Caco-2 (cell line): ENCODE measurements at regions not wholly inside any gene's neighbourhood (a gene's known extent, or its start where the extent isn't known, plus 50 kb on each side); places are given as distances from the start of the nearest gene placed in this dataset.
"Not testable (repeated sequence)": the region's sequence is repeated elsewhere in the genome, so short reads cannot be mapped to it uniquely, and the experiment has no call there.

ENCODE experiments used
- BruUV-seq: library from RNA; stranded (reverse); fragments of 400-500 nt; replicated peaks from 2 replicates; lab custom pipeline; 2021; lab: Mats Ljungman, UMichigan
- CTCF ChIA-PET: fragments of 300-600 bp; sonication (Branson Sonifier 250); formaldehyde crosslinking; loops from one replicate; lab custom pipeline; 2022; ENCODE audit warnings: antibody characterized with exemption; lab: Charles Lee
- POLR2A ChIA-PET: fragments of 300-600 bp; sonication (Branson Sonifier 250); formaldehyde crosslinking; loops from one replicate; lab custom pipeline; 2022; ENCODE audit warnings: antibody characterized with exemption; lab: Charles Lee
- DNase-seq, 2 experiments: peaks; one replicate each; pipeline versions ENCODE4 v3.0.0 to v3.0.0-alpha.2; 2020 to 2022
- H3K27me3 ChIP-seq: replicated peaks from 2 replicates; pipeline ENCODE4 v1.6.0; 2011; ENCODE audit warnings: low read length; ENCODE audit not compliant: control insufficient read depth, insufficient read depth
- H3K36me3 ChIP-seq: 2 replicates; pipeline ENCODE4 v1.5.1; 2011; ENCODE audit warnings: low read length; ENCODE audit not compliant: control insufficient read depth, insufficient read depth
- H3K4me1 ChIP-seq: fragments of 250-450 bp; sonication (Bioruptor Pico); 2 replicates; pipeline ENCODE4 v1.5.1; 2020; ENCODE audit warnings: mild to moderate bottlenecking
- H3K4me3 ChIP-seq: 2 replicates; pipeline ENCODE4 v1.5.1; 2011; ENCODE audit warnings: low read depth, mild to moderate bottlenecking, control low read depth, low read length
- H3K9me3 ChIP-seq: fragments of 250-450 bp; sonication (Bioruptor Pico); 2 replicates; pipeline ENCODE4 v1.5.1; 2020; ENCODE audit warnings: mild to moderate bottlenecking, moderate library complexity
- H3K27ac Mint-ChIP-seq: one replicate; pipeline ENCODE4 v1.8.0; 2022; ENCODE audit warnings: mixed read lengths; ENCODE audit not compliant: unreplicated experiment
- H3K27me3 Mint-ChIP-seq: one replicate; pipeline ENCODE4 v1.8.0; 2022; ENCODE audit warnings: mixed read lengths; ENCODE audit not compliant: insufficient read depth, unreplicated experiment
- H3K36me3 Mint-ChIP-seq: one replicate; pipeline ENCODE4 v1.8.0; 2022; ENCODE audit warnings: mild to moderate bottlenecking, mixed read lengths; ENCODE audit not compliant: insufficient read depth, unreplicated experiment
- H3K4me1 Mint-ChIP-seq: one replicate; pipeline ENCODE4 v1.8.0; 2022; ENCODE audit warnings: low read depth, mixed read lengths; ENCODE audit not compliant: unreplicated experiment
- H3K4me3 Mint-ChIP-seq: one replicate; pipeline ENCODE4 v1.8.0; 2022; ENCODE audit warnings: mild to moderate bottlenecking, moderate library complexity, mixed read lengths; ENCODE audit not compliant: unreplicated experiment
- H3K9me3 Mint-ChIP-seq: one replicate; pipeline ENCODE4 v1.8.0; 2022; ENCODE audit warnings: mixed read lengths; ENCODE audit not compliant: unreplicated experiment
- CTCF ChIP-seq, 2 experiments: fragments of 200-600 bp in 1 of 2; IDR thresholded peaks; 1 replicate in 1 of 2; 2 replicates in 1 of 2; pipeline versions ENCODE4 v1.5.1 to v1.8.0; 2011 to 2022; ENCODE audit warnings: antibody characterized with exemption in 1 of 2, control low read depth in 1 of 2, inconsistent platforms in 1 of 2, low read depth in 1 of 2, low read length in 1 of 2, mild to moderate bottlenecking in 1 of 2, moderate library complexity in 1 of 2; ENCODE audit not compliant: insufficient read depth in 1 of 2, severe bottlenecking in 1 of 2, unreplicated experiment in 1 of 2
- intact Hi-C: fragments of 100-400 bp; cut with micrococcal nuclease; formaldehyde crosslinking; loops from one replicate; pipeline ENCODE4 v1.10.0; 2022; ENCODE audit not compliant: unreplicated experiment

- Histone ChIP-seq H3K4me1 (0 out of 2 replicates have a peak, but pooled peaks cover 8% of the 10 kb centered on the region), H3K4me3 (no peak overlapping the region), H3K27me3 (no peaks in the 10 kb centered on the region), H3K36me3 (no peaks in the 10 kb centered on the region), H3K9me3 (no peaks in the 10 kb centered on the region)
- H3K27ac Mint-ChIP-seq = no peak overlapping the region
- CTCF ChIA-PET = no interaction called here
- intact Hi-C loops = no loop called here
- H3K27me3 Mint-ChIP-seq = no peaks in the 10 kb centered on the region
- no peaks in the 10 kb centered on the region for H3K36me3 Mint-ChIP-seq
- POLR2A ChIA-PET = no interaction called here
- H3K4me1 Mint-ChIP-seq = no peaks in the 10 kb centered on the region
- no peaks in the 10 kb centered on the region for H3K9me3 Mint-ChIP-seq
- no peak for TF ChIP-seq CTCF (IDR thresholded peaks at IDR 0.05; ENCODE audit: insufficient read depth in 1 of 2, low read depth in 1 of 2, low read length in 1 of 2, severe bottlenecking in 1 of 2, unreplicated experiment in 1 of 2)
- no TSS peak for BruUV-seq
- H3K4me3 Mint-ChIP-seq = no peak overlapping the region
- no peak for DNase-seq
Observed at GRCh38 chr1:55443175-55443915, 228.2 kb upstream of the USP24 start.

- H3K36me3 Mint-ChIP-seq = no peaks in the 10 kb centered on the region
- ChIA-PET CTCF (no interaction called here), POLR2A (no interaction called here)
- no peak for DNase-seq
- H3K27me3 Mint-ChIP-seq = no peaks in the 10 kb centered on the region
- Histone ChIP-seq H3K4me1 (no peaks in the 10 kb centered on the region), H3K9me3 (no peaks in the 10 kb centered on the region), H3K36me3 (no peaks in the 10 kb centered on the region), H3K27me3 (no peaks in the 10 kb centered on the region), H3K4me3 (no peak overlapping the region)
- no peaks in the 10 kb centered on the region for H3K4me1 Mint-ChIP-seq
- H3K4me3 Mint-ChIP-seq = no peak overlapping the region
- TF ChIP-seq CTCF (IDR thresholded peaks at IDR 0.05; ENCODE audit: insufficient read depth in 1 of 2, low read depth in 1 of 2, low read length in 1 of 2, severe bottlenecking in 1 of 2, unreplicated experiment in 1 of 2) = no peak
- H3K27ac Mint-ChIP-seq = no peak overlapping the region
- no peaks in the 10 kb centered on the region for H3K9me3 Mint-ChIP-seq
- intact Hi-C loops = no loop called here
- no TSS peak for BruUV-seq
Observed at GRCh38 chr1:55441489-55441888, 226.3 kb upstream of the USP24 start.

DNA sequence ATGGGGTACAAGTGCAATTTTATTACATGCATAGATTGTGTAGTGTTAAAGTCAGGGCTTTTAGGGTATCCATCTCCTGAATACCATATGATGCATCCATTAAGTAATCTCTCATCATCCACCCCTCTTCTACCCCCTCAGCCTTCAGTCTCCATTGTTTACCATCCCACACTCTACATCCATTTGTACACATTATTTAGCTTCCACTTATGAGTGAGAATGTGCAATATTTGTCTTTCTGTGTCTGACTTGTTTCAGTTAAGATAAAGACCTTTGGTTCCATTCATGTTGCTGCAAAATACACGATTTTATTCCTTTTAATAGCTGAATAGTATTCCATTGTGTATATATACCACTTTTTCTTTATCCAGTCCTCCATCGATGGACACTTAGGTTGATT lies 222.5 kb upstream of the USP24 start:
- Histone ChIP-seq H3K4me3 (no peak overlapping the region), H3K4me1 (no peaks in the 10 kb centered on the region), H3K27me3 (no peaks in the 10 kb centered on the region), H3K9me3 (no peaks in the 10 kb centered on the region), H3K36me3 (no peaks in the 10 kb centered on the region)
- CTCF ChIA-PET = no interaction called here
- no peaks in the 10 kb centered on the region for H3K27me3 Mint-ChIP-seq
- H3K4me1 Mint-ChIP-seq = no peaks in the 10 kb centered on the region
- peaks cover 11% of the 10 kb centered on the region for H3K9me3 Mint-ChIP-seq
- no peak for DNase-seq
- no peaks in the 10 kb centered on the region for H3K36me3 Mint-ChIP-seq
- BruUV-seq = no TSS peak
- POLR2A ChIA-PET = no interaction called here
- H3K4me3 Mint-ChIP-seq = no peak overlapping the region
- intact Hi-C loops = no loop called here
- TF ChIP-seq CTCF (IDR thresholded peaks at IDR 0.05; ENCODE audit: insufficient read depth in 1 of 2, low read depth in 1 of 2, low read length in 1 of 2, severe bottlenecking in 1 of 2, unreplicated experiment in 1 of 2) = no peak
- no peak overlapping the region for H3K27ac Mint-ChIP-seq

- DNase-seq, intact Hi-C loops, H3K27me3 ChIP-seq, H3K36me3 Mint-ChIP-seq, H3K9me3 ChIP-seq, POLR2A ChIA-PET, BruUV-seq, CTCF ChIA-PET, H3K4me3 ChIP-seq, H3K27me3 Mint-ChIP-seq, H3K36me3 ChIP-seq, H3K4me3 Mint-ChIP-seq: not testable (repeated sequence)
- Mint-ChIP-seq H3K9me3 (peaks cover 11% of the 10 kb centered on the region), H3K27ac (peak overlapping the region; percentile 84), H3K4me1 (peaks cover 24% of the 10 kb centered on the region)
- H3K4me1 ChIP-seq = peaks cover 43% of the 10 kb centered on the region
Observed at GRCh38 chr1:55430720-55431119, 215.6 kb upstream of the USP24 start.

GRCh38 chr1:55430206-55430605 lies 215.0 kb upstream of the USP24 start:
- intact Hi-C loops, BruUV-seq, H3K27me3 ChIP-seq, H3K36me3 ChIP-seq, DNase-seq, H3K4me3 Mint-ChIP-seq, H3K9me3 ChIP-seq, H3K4me3 ChIP-seq, POLR2A ChIA-PET, H3K27me3 Mint-ChIP-seq, CTCF ChIA-PET, H3K36me3 Mint-ChIP-seq: not testable (repeated sequence)
- H3K4me1 Mint-ChIP-seq = peaks cover 24% of the 10 kb centered on the region
- peaks cover 11% of the 10 kb centered on the region for H3K9me3 Mint-ChIP-seq
- H3K4me1 ChIP-seq = peaks cover 43% of the 10 kb centered on the region
- H3K27ac Mint-ChIP-seq = peak overlapping the region; percentile 84
